GM18951 (cell line): ENCODE measurements at regions not wholly inside any gene's neighbourhood (a gene's known extent, or its start where the extent isn't known, plus 50 kb on each side); places are given as distances from the start of the nearest gene placed in this dataset.
"Not testable (repeated sequence)": the region's sequence is repeated elsewhere in the genome, so short reads cannot be mapped to it uniquely, and the experiment has no call there.

Source experiments
- POLR2A ChIP-seq: IDR thresholded peaks from 4 replicates; pipeline ENCODE4 v1.6.1; 2011; ENCODE audit warnings: mild to moderate bottlenecking; ENCODE audit not compliant: insufficient read length, insufficient read depth; ENCODE audit errors: extremely low read depth
- in situ Hi-C: fragments of 300-500 bp; cut with MboI; formaldehyde crosslinking; loops from one replicate; pipeline ENCODE4 v1.12.0; 2022; ENCODE audit warnings: low sequenced_read_pairs, mixed read lengths, inconsistent platforms; ENCODE audit not compliant: unreplicated experiment

DNA sequence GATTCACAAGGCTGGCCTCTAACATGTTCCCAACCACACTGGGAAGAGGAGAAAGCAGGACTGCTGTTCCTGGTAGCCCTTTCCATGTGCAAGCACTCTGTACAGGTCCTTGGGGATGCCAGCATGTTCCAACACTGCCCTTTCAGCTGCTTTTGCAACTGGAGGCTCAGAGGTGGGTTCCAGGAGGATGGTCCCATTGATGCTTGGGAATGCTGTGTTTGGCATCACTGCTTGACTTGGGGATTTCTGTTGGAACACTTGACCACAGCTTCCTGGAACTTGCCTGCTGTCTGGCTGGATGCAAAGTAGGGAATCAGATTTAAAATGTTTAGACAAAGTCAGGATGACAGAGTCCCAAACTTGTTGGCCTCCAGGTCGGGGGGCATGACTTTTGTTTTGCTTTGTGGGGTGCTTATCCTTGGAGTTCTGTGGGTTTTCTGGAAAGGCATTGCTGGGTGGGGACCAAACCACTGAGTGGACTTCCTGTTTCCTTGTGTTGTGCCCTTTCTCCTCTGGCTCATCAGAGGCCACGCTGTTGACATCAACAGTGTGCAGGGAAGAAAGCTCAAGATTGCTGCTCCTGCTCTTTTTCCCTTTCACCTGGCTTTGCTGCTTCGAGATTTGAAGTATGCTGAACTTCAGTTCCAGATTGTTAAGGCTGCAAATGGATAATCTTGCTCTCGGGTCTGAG is 148.5 kb upstream of the RPS23 start:
- in situ Hi-C loops: no loop called here
- TF ChIP-seq POLR2A: no peak

DNA sequence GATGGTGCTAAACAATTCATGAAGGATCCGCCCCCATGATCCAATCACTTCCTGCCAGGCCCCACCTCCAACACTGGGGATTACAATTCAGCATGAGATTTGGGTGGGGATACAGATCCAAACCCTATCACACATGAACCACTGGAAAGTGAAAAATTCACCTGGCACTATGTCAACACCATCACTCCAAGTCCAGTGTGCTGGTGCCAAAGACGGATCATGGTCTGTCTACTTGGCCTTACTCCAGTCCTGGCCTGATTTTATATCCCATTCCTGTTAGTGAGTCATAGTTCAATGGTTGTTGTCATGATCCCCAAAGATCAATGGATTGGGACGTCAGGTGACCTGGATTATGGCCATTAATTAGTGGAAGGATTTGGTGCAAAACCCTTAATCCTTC is 147.4 kb upstream of the RPS23 start:
- in situ Hi-C loops: no loop called here
- TF ChIP-seq POLR2A: no peak

DNA sequence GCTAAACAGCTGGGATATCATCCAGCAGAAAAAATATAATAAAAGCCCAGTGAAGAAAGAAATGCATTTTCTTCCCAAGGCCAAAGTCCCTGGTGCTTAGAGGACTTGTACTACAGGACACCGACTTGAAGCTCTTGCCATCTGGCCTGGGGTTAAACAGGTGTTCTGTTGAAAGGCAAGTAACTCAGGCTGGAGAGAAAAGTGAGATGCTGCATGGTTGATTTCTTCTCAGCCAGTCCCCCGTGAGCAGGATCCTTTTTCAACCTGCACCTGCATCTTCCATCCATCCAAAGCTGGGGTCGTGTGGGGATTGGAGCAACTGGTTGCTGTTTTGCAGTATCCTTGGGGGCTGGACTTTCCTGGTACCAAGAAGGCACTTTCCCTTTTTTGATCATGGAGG is 146.1 kb upstream of the RPS23 start:
- no peak for TF ChIP-seq POLR2A
- in situ Hi-C loops: no loop called here

DNA sequence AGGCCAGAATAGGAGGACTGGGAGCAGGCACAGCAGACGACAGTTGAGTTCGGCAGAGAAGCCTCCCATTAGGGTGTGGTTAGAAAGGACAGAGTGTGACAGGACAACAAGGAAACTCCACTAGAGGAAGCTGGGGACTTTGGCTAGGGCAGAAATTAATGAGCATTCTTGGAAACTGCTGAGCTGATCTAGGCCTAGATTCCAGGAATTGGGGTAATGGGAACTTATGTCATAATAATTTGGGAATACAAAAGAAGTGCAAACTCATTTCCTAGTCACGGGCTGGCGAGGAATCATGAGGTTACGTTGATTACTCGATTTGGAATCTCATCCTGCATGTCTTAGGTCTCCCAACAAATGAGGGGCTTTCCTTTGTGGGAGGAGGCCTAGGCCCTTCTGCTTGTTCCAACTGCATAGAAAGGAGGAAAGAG is 144.6 kb upstream of the RPS23 start:
- TF ChIP-seq POLR2A: no peak
- in situ Hi-C loops: no loop called here

DNA sequence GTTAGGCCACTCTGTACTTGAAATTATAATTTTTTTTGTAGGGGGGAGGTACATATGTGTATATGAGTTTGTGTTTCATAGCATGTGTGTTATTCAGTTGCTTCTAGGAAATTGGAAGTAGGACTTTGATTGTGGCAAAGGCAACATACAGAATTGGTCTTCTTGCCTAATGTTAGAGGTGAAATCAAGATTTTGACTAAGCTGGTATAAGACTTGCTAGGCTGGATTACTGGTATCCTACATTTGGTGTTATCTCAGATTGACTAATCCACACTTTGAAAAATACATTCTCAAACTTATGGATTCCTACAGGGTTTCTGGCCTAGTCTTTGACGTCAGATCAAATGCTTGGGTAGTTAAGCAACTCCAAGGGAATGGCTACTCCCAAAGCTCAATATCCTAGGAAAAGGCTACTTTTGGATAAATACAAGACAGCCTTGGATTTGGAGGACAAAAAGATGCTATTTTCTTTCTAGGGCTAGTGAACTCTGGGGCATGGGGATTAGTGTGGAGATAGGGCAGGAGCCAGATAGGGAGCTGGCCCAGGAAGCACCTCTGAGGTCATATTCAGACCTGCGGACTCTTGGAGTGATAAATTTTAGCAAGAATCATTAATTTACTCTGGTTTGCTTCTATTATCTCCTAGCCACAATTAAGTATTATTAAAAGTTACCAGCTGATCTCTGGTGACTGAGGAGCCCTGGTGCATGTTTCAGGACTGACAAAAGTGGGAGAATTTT is 144.0 kb upstream of the RPS23 start:
- no peak for TF ChIP-seq POLR2A
- in situ Hi-C loops: no loop called here

DNA sequence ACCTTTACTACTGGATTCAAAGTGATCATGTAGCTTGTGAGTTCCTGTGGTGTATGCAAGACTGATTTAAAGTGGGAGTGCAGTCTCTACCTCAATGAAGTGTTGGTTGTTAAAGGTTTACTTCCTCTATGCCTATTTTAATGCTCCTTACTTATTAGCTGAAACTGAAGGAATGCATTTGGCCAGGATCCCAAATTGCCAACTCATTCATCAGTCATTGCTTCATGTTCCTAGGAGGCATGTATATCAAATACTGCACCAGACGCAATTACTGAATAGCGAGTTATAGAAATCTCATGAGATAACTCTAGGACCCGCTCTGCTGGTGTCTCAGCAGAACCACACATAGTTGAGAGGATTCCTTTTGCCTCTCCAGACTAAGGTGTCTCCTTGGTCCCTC is 143.0 kb upstream of the RPS23 start:
- in situ Hi-C loops: no loop called here

DNA sequence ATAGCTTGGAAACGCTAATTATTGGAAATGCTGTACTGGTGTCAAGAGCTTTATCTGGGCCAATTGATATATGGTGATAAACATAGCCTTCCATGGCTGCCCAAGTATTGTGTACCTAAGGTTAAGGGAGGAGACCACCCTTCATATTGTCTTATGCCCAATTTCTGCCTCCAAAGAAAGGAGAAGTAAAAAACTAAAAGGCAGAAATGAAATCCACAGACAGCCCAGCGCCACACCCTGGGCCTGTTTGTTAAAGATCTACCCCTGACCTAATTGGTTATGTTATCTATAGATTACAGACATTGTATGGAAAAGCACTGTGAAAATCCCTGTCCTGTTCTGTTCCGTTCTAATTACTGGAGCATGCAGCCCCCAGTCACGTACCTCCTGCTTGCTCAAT is 142.4 kb upstream of the RPS23 start:
- in situ Hi-C loops: not testable (repeated sequence)

More for the DNA sequence above, 143.0 kb upstream of the RPS23 start:
- no peak for TF ChIP-seq POLR2A

DNA sequence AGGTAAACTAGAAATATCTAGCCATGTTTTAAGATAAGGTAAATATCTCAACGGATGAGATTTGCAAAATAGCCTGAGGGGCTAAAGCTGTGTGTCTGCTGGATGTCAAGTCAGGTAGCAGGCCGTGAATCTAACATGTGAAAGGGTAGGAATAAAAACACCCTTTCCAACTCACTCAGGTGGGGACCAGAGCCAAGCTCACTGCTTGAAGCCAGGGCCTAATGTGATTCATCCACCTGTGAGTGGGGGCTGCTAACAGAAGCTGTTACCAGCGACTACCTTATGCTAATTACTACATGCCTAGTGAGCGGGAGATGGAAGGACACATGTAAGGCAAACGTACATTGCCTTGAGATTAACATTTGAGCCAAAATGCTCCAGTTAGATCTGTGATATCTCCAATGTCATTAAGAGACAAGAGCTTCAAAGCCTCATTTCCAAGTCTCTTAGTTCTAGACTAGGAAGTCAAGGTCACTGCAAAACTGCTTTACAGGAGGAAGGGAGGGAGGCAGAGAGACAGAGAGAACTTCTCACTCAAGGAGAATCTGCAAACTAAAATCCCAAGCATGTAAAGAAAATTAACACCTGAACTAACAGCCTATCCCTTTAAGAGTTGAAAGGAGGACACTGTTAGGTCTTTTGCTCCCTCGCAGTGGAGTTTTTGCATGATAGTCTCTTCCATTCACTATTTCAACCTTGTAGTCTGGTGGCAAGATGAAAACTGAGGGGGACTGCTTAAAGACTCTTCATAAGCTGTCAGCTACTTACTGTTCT is 141.6 kb upstream of the RPS23 start:
- in situ Hi-C loops: no loop called here
- no peak for TF ChIP-seq POLR2A

DNA sequence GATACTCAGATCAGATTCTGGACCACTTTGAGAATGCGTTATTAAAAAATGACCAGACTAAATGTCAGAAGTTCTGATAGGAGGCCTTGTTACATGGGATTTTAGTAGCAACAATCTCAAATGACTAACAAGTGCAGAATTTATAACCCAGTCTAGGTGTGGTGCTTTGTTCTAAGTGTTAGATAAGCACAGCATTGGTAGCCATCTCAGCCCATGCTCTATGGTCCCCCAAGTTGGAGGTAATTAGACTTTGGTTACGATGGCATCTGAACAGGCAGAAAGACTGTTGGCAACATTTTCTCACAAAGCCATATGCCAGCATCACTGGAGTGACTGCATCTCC is 140.4 kb upstream of the RPS23 start:
- in situ Hi-C loops: no loop called here
- TF ChIP-seq POLR2A: no peak

DNA sequence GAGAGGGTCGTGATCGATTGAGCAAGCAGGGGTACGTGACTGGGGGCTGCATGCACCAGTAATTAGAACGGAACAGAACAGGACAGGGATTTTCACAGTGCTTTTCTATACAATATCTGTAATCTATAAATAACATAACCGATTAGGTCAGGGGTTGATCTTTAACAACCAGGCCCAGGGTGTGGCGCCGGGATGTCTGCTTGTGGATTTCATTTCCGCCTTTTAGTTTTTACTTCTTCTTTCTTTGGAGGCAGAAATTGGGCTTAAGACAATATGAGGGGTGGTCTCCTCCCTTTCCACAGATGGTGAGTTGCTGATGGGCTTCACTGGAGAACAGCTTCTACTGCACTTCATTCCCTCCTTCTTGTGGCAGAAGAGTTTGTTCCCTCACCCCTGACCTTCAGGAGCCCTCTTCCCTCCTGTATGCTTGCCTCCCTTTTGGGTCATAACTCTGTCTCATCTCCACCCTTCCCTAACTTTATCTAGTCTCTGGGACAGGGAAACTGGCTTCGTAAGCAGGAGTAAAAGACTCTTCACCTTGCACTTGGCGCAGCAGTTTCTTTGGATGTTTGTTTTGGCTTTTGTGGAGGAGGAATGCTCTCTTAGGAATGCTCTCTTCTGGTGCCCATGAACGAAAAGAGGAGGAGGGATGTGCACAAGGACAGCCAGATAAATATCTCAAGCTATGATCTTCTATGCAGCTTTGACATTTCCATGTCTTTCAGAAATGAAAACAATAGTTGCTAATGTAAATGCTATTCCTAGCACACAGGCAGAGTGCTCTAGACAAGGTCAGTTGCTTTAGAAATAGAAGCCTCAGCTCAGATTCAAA is 139.8 kb upstream of the RPS23 start:
- no peak for TF ChIP-seq POLR2A
- in situ Hi-C loops: no loop called here

DNA sequence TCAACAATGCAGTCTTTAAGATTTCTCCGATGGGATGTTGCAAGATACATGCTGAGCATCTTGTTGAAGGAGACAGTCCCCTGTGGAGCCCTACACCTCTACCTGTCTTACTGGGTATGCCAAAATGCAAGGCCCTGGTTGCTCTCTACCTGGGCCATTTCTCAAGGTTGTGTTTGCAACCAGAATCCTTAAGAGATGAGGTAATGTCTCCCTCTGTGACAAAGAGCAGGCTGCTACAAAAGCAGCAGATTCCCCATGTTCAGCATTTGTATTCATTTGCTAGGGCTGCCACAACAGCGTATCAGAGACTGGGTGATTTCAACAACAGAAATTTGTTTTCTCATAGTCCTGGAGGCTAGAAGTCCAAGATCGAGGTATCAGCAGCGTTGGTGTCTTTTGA is 138.4 kb upstream of the RPS23 start:
- in situ Hi-C loops: no loop called here
- no peak for TF ChIP-seq POLR2A

DNA sequence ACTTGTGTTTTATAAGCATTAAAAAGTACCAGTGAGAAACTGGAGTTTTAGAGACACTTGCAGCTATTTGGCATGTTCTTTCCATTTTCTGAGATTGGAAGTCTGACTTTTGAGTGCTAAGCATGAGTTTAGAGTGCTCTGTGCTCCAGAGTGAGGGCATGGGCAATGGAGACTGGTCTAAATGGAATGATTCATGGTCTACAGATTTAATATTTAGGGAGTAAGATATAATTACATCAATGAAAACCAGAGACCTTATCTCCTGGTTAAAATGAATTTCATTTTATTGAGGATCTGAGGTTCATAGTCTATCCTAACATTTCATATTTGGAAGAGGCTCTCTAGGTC is 135.9 kb upstream of the RPS23 start:
- no peak for TF ChIP-seq POLR2A
- in situ Hi-C loops: no loop called here
